CD4-positive, alpha-beta memory T cell (primary cell): ENCODE measurements at regions not wholly inside any gene's neighbourhood (a gene's known extent, or its start where the extent isn't known, plus 50 kb on each side); places are given as distances from the start of the nearest gene placed in this dataset.

Experiments
- CTCF ChIA-PET: fragments of 350-600 bp; sonication (Branson Sonifier 250); formaldehyde crosslinking; loops from one replicate; lab custom pipeline; 2021; ENCODE audit warnings: inconsistent platforms; ENCODE audit not compliant: partially characterized antibody; lab: Charles Lee
- POLR2A ChIA-PET: fragments of 350-600 bp; sonication (Branson Sonifier 250); formaldehyde crosslinking; loops from one replicate; lab custom pipeline; 2021; ENCODE audit not compliant: partially characterized antibody; lab: Charles Lee
- DNase-seq, 5 donors: peaks; one replicate each; pipeline versions ENCODE4 v3.0.0 to v3.0.0-alpha.2; 2020 to 2022; ENCODE audit warnings: mixed read lengths in 1 of 5
- H3K27ac ChIP-seq: one replicate; pipeline ENCODE4 v1.7.0; 2013; ENCODE audit warnings: low read depth, low read length
- H3K27me3 ChIP-seq: 2 replicates; pipeline ENCODE4 v1.7.0; 2013; ENCODE audit warnings: mild to moderate bottlenecking, low read length, moderate library complexity; ENCODE audit not compliant: insufficient read depth
- H3K36me3 ChIP-seq: 2 replicates; pipeline ENCODE4 v1.7.0; 2013; ENCODE audit warnings: mild to moderate bottlenecking, low read length, moderate library complexity; ENCODE audit not compliant: insufficient read depth
- H3K4me1 ChIP-seq: 2 replicates; pipeline ENCODE4 v1.7.0; 2013; ENCODE audit warnings: mild to moderate bottlenecking, low read length, moderate library complexity; ENCODE audit not compliant: insufficient read depth
- H3K4me3 ChIP-seq, 2 donors: one replicate each; pipeline ENCODE4 v1.7.0; 2013; ENCODE audit warnings: low read length in 2 of 2, mild to moderate bottlenecking in 1 of 2
- H3K9me3 ChIP-seq, 2 donors: one replicate each; pipeline ENCODE4 v1.7.0; 2013; ENCODE audit warnings: low read length in 2 of 2, control low read depth in 1 of 2; ENCODE audit not compliant: control insufficient read depth in 1 of 2
- H3K27ac Mint-ChIP-seq, 7 donors: one replicate each; pipeline ENCODE4 v1.8.0; 2020 to 2021; ENCODE audit warnings: mixed read lengths in 7 of 7, mild to moderate bottlenecking in 6 of 7, inconsistent platforms in 3 of 7, moderate library complexity in 3 of 7
- H3K27me3 Mint-ChIP-seq, 2 donors: one replicate each; pipeline ENCODE4 v1.8.0; 2020 to 2021; ENCODE audit warnings: mixed read lengths in 2 of 2
- H3K36me3 Mint-ChIP-seq, 2 donors: one replicate each; pipeline ENCODE4 v1.8.0; 2020 to 2021; ENCODE audit warnings: mixed read lengths in 2 of 2, inconsistent platforms in 1 of 2, mild to moderate bottlenecking in 1 of 2
- H3K4me1 Mint-ChIP-seq, 4 donors: one replicate each; pipeline ENCODE4 v1.8.0; 2020 to 2021; ENCODE audit warnings: mixed read lengths in 4 of 4, mild to moderate bottlenecking in 1 of 4
- H3K4me3 Mint-ChIP-seq, 8 donors: one replicate each; pipeline ENCODE4 v1.8.0; 2020 to 2021; ENCODE audit warnings: mixed read lengths in 8 of 8, mild to moderate bottlenecking in 7 of 8, moderate library complexity in 6 of 8, inconsistent platforms in 3 of 8
- H3K9me3 Mint-ChIP-seq, 8 donors: one replicate each; pipeline ENCODE4 v1.8.0; 2020 to 2021; ENCODE audit warnings: mixed read lengths in 8 of 8, mild to moderate bottlenecking in 5 of 8, inconsistent platforms in 3 of 8, moderate library complexity in 1 of 8
- intact Hi-C: fragments of 100-400 bp; cut with micrococcal nuclease; formaldehyde crosslinking; loops from one replicate; pipeline ENCODE4 v1.15.1; 2023

DNA sequence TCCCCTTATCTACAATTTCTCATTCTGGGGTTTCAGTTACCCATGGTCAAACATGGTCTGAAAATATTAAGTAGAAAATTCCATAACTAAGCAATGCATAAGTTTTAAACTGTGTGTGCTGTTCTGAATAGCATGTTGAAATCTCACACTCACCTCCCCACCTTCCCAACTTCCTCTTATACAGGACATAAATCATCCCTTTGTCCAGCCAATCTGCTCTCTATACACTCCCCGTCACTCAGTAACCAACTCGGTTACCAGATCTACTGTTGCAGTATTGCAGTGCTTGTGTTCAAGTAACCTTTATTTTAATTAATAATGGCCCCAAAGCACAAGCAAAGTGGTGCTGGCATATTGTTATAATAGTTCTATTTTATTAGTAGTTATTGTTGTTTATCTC lies 420.5 kb downstream of the GXYLT1 start:
- no peaks in the 10 kb centered on the region for H3K4me1 Mint-ChIP-seq
- CTCF ChIA-PET: no interaction called here
- DNase-seq: no peak
- H3K27me3 Mint-ChIP-seq: no peaks in the 10 kb centered on the region
- Histone ChIP-seq H3K9me3 (no peaks in the 10 kb centered on the region), H3K4me3 (no peak overlapping the region), H3K36me3 (no peaks in the 10 kb centered on the region), H3K27me3 (no peaks in the 10 kb centered on the region), H3K4me1 (no peaks in the 10 kb centered on the region), H3K27ac (no peak overlapping the region)
- POLR2A ChIA-PET: no interaction called here
- H3K9me3 Mint-ChIP-seq: peaks cover 0 to 4% (median 0%) of the 10 kb centered on the region in 8 donors
- no peak overlapping the region for H3K27ac Mint-ChIP-seq
- no peaks in the 10 kb centered on the region for H3K36me3 Mint-ChIP-seq
- intact Hi-C loops: no loop called here
- no peak overlapping the region for H3K4me3 Mint-ChIP-seq

DNA sequence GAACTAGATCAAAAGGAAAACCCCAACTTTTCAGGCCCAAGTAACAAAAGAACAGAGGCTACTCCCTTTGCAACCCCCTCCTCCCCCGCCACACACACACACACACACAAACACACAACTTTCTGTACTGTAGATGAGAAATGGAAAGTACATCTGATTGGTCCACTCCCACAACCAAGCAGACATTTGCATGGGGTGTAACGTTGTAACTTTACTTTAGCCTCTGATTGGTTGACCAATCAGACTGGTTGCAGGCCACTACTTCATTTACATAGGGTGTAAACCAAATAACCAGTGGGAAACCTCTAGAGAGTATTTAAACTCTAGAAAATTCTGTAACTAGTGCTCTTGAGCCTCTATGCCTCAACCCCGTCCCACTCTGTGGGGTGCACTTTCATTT lies 425.5 kb downstream of the GXYLT1 start:
- intact Hi-C loops: no loop called here
- no peaks in the 10 kb centered on the region for H3K36me3 ChIP-seq
- peaks cover 0 to 2% (median 0%) of the 10 kb centered on the region in 8 donors for H3K9me3 Mint-ChIP-seq
- H3K4me1 Mint-ChIP-seq: no peaks in the 10 kb centered on the region
- no peaks in the 10 kb centered on the region for H3K4me1 ChIP-seq
- no peak overlapping the region for H3K4me3 ChIP-seq
- no peak for DNase-seq
- no peak overlapping the region for H3K4me3 Mint-ChIP-seq
- POLR2A ChIA-PET: no interaction called here
- no peaks in the 10 kb centered on the region for H3K9me3 ChIP-seq
- CTCF ChIA-PET: no interaction called here
- H3K36me3 Mint-ChIP-seq: no peaks in the 10 kb centered on the region
- H3K27ac Mint-ChIP-seq: no peak overlapping the region
- H3K27me3 ChIP-seq: no peaks in the 10 kb centered on the region
- H3K27me3 Mint-ChIP-seq: no peaks in the 10 kb centered on the region
- H3K27ac ChIP-seq: no peak overlapping the region

DNA sequence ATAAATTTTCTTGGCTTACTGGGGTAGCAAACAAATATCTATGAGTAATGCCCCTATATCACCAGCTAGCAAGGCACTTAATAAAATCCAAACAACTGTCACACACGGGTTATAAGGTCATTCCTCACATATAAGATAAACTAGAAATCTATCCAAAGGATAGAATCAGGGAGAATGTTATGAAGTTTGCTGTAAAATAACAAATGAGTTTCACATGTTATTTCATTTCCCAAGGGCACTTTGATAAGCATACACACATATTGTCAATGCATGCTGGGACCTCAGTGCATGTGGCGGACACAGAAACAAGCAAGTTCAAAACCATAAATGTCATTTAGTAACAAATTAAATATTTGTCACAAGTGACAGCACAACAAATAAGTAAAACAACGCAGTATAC lies 429.4 kb downstream of the GXYLT1 start:
- Mint-ChIP-seq H3K9me3 (peaks cover 0 to 2% (median 0%) of the 10 kb centered on the region in 8 donors), H3K4me1 (no peaks in the 10 kb centered on the region), H3K36me3 (no peaks in the 10 kb centered on the region), H3K4me3 (no peak overlapping the region), H3K27me3 (no peaks in the 10 kb centered on the region), H3K27ac (no peak overlapping the region)
- no peaks in the 10 kb centered on the region for H3K36me3 ChIP-seq
- POLR2A ChIA-PET: no interaction called here
- H3K9me3 ChIP-seq: no peaks in the 10 kb centered on the region
- intact Hi-C loops: no loop called here
- no peaks in the 10 kb centered on the region for H3K27me3 ChIP-seq
- no peak overlapping the region for H3K27ac ChIP-seq
- no peak for DNase-seq
- no peak overlapping the region for H3K4me3 ChIP-seq
- H3K4me1 ChIP-seq: no peaks in the 10 kb centered on the region
- CTCF ChIA-PET: no interaction called here

DNA sequence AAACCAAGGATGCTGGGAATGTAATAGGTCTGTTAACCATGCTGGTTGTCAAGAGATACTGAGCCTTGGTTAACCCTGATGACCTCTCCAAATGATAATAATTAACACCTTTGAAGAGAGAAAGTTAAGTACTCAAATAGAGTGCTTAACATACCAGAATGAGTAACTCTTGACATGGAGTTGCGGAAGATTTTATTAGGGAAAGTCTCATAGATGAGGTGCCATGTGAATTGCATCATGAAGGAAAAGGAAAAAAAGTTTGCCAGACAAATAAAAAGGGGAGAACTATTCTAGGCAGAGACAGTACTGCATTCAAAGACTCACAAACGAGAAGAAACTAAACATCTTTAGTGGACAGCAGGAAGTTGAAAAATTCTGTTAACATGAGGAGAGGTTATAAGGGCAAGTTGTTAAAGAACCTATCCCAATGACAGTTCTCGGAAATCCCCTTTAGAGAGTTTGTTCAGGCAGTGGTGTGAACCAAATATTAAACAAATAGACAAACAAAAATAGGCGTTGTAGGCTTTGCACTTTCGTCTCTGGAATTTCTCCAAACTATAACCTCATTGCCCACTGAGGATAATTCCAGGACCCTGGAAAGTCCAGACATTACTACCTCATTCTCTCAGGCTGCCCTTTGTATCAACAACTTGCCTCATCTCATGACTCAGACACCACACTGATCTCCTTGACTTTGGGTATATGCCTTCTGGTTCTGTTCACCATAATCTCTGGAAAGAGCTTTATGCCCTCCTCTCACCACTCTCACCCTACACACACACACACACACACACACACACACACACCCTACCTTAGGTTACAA lies 435.0 kb downstream of the GXYLT1 start:
- Histone ChIP-seq H3K4me1 (no peaks in the 10 kb centered on the region), H3K27ac (no peak overlapping the region), H3K36me3 (no peaks in the 10 kb centered on the region), H3K9me3 (no peaks in the 10 kb centered on the region), H3K4me3 (no peak overlapping the region), H3K27me3 (no peaks in the 10 kb centered on the region)
- Mint-ChIP-seq H3K4me1 (no peaks in the 10 kb centered on the region), H3K27me3 (no peaks in the 10 kb centered on the region), H3K36me3 (no peaks in the 10 kb centered on the region), H3K9me3 (peaks cover 0 to 2% (median 0%) of the 10 kb centered on the region in 8 donors), H3K27ac (no peak overlapping the region), H3K4me3 (no peak overlapping the region)
- CTCF ChIA-PET: no interaction called here
- POLR2A ChIA-PET: no interaction called here
- no peak for DNase-seq
- intact Hi-C loops: no loop called here

DNA sequence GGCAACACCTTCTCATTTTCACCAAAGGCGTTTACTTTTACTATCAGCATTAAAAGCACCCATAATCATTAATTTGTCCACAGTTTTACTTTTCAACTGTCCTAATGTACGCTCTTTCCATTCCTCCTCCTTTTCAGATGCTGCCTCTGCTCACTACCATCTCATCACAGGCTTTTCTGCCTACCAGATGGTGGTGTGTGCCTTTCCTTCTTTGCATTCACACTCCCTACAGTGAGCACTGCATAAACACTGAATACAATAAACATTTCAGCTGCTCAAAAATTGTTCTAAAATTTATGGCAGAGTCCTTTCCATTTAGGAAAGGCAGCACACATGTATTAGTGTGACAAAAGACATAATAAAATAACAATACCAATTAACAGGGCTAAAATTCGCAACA lies 435.7 kb downstream of the GXYLT1 start:
- Histone ChIP-seq H3K4me1 (no peaks in the 10 kb centered on the region), H3K36me3 (no peaks in the 10 kb centered on the region), H3K9me3 (no peaks in the 10 kb centered on the region), H3K27me3 (no peaks in the 10 kb centered on the region), H3K27ac (no peak overlapping the region), H3K4me3 (no peak overlapping the region)
- ChIA-PET CTCF (no interaction called here), POLR2A (no interaction called here)
- no peaks in the 10 kb centered on the region for H3K27me3 Mint-ChIP-seq
- no peak overlapping the region for H3K4me3 Mint-ChIP-seq
- H3K9me3 Mint-ChIP-seq: peaks cover 0 to 2% (median 0%) of the 10 kb centered on the region in 8 donors
- no peak overlapping the region for H3K27ac Mint-ChIP-seq
- no peaks in the 10 kb centered on the region for H3K4me1 Mint-ChIP-seq
- no peak for DNase-seq
- intact Hi-C loops: no loop called here
- no peaks in the 10 kb centered on the region for H3K36me3 Mint-ChIP-seq

DNA sequence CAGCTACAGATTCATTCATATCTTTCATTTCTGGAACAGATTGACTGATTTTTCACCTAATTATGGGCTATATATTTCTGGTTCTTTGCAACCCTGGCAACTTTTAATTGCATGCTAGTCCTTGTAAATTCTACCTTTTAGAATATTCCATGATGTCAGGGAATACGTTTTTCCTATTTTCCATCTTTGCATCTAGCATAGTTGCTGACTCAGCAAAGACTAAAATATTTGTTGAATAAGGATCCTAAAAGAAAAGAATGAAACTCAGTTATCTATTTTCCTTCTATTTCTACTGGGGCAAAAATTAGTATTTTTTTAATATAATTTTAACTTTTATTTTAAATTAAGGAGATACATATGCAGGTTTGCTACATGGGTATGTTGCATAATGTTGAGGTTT lies 438.3 kb downstream of the GXYLT1 start:
- intact Hi-C loops: no loop called here
- Histone ChIP-seq H3K27ac (no peak overlapping the region), H3K9me3 (no peaks in the 10 kb centered on the region), H3K36me3 (no peaks in the 10 kb centered on the region), H3K27me3 (no peaks in the 10 kb centered on the region), H3K4me3 (no peak overlapping the region), H3K4me1 (no peaks in the 10 kb centered on the region)
- no peak for DNase-seq
- H3K36me3 Mint-ChIP-seq: no peaks in the 10 kb centered on the region
- no peak overlapping the region for H3K27ac Mint-ChIP-seq
- H3K9me3 Mint-ChIP-seq: peaks cover 0 to 4% (median 0%) of the 10 kb centered on the region in 8 donors
- CTCF ChIA-PET: no interaction called here
- H3K27me3 Mint-ChIP-seq: no peaks in the 10 kb centered on the region
- POLR2A ChIA-PET: no interaction called here
- H3K4me3 Mint-ChIP-seq: no peak overlapping the region
- no peaks in the 10 kb centered on the region for H3K4me1 Mint-ChIP-seq

DNA sequence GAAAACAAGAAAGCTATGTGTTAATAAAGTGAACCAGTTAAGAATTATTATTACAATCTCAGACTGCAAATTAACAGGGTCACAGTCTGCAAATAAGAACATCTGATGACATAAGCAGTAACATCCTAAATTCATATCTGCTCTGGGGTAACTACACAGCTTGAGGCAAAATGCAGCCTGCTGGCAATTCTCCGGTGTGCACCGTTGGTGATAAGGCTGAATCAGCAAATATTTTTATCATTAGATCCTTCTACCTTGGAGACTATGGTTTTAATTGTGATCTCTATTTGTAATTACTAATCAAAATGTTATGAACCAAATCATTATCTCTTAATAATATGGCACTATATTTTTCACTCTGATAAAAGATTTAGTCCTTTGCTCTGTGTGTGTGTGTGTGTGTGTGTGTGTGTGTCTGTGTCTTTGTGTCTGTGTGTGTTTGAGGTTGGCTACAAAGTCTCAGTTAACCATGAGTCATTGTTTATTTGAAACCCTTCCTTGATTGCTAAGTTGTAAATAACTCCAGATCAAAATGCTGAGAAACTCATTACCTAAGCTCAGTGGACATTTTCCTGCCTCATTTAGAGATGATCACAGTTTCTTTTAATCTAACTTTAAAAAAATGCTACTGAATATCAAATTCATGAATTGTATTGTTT lies 442.6 kb downstream of the GXYLT1 start:
- no peaks in the 10 kb centered on the region for H3K4me1 ChIP-seq
- POLR2A ChIA-PET: no interaction called here
- CTCF ChIA-PET: no interaction called here
- H3K27me3 ChIP-seq: no peaks in the 10 kb centered on the region
- no peak overlapping the region for H3K4me3 ChIP-seq
- H3K9me3 ChIP-seq: no peaks in the 10 kb centered on the region
- Mint-ChIP-seq H3K4me1 (no peaks in the 10 kb centered on the region), H3K9me3 (peaks cover 0 to 2% (median 0%) of the 10 kb centered on the region in 8 donors), H3K36me3 (no peaks in the 10 kb centered on the region), H3K27ac (no peak overlapping the region), H3K4me3 (no peak overlapping the region), H3K27me3 (no peaks in the 10 kb centered on the region)
- DNase-seq: no peak
- no peak overlapping the region for H3K27ac ChIP-seq
- intact Hi-C loops: no loop called here
- H3K36me3 ChIP-seq: no peaks in the 10 kb centered on the region
